ENCODE measurements at regions not wholly inside any gene's neighbourhood (a gene's known extent, or its start where the extent isn't known, plus 50 kb on each side); places are given as distances from the start of the nearest gene placed in this dataset.

DNA sequence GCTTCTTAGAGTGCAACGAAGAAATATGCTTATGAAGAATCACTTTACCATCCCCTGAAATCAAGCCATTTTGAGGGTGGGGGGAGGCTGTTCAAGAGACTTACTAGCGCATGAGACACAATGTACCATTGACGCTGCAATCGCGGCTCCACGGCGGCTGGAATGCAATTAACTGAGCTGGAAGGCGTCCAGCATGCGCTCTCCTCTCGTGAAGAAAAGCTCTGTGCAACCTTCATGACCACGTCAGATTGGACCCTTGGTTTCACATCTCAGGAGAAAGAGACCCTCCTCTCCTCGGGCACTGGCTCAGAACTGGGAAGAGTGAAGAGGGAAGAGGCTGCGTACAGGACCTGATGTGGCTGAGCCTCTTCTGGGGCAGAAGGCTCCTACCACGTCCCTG lies 138.5 kb upstream of the IRX2 start:
- TF ChIP-seq, protein P1, sequence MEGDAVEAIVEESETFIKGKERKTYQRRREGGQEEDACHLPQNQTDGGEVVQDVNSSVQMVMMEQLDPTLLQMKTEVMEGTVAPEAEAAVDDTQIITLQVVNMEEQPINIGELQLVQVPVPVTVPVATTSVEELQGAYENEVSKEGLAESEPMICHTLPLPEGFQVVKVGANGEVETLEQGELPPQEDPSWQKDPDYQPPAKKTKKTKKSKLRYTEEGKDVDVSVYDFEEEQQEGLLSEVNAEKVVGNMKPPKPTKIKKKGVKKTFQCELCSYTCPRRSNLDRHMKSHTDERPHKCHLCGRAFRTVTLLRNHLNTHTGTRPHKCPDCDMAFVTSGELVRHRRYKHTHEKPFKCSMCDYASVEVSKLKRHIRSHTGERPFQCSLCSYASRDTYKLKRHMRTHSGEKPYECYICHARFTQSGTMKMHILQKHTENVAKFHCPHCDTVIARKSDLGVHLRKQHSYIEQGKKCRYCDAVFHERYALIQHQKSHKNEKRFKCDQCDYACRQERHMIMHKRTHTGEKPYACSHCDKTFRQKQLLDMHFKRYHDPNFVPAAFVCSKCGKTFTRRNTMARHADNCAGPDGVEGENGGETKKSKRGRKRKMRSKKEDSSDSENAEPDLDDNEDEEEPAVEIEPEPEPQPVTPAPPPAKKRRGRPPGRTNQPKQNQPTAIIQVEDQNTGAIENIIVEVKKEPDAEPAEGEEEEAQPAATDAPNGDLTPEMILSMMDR (IDR thresholded peaks at IDR 0.05) = no peak

DNA sequence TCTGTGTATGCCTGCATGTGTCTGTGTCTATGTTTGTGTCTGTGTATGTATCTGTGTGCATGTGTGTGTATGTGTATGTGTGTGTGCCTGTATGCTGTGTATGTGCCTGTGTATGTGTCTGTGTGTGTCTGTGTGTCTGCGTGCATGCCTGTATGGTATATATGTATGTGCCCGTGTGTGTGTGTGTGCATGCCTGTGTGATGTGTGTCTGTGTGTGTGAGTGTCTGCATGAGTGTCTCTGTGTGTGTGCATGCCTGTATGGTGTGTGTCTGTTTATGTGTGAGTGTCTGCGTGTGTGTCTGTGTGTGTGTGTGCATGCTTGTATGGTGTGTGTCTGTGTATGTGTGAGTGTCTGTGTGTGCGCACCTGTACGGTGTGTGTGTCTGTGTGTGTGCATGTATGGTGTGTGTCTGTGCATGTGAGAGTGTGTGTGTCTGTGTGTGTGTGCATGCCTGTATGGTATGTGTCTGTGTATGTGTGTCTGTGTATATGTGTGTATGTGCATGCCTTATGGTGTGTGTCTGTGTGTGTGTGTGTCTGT lies 137.1 kb upstream of the IRX2 start:
- TF ChIP-seq, protein P1 (IDR thresholded peaks at IDR 0.05) = no peak

DNA sequence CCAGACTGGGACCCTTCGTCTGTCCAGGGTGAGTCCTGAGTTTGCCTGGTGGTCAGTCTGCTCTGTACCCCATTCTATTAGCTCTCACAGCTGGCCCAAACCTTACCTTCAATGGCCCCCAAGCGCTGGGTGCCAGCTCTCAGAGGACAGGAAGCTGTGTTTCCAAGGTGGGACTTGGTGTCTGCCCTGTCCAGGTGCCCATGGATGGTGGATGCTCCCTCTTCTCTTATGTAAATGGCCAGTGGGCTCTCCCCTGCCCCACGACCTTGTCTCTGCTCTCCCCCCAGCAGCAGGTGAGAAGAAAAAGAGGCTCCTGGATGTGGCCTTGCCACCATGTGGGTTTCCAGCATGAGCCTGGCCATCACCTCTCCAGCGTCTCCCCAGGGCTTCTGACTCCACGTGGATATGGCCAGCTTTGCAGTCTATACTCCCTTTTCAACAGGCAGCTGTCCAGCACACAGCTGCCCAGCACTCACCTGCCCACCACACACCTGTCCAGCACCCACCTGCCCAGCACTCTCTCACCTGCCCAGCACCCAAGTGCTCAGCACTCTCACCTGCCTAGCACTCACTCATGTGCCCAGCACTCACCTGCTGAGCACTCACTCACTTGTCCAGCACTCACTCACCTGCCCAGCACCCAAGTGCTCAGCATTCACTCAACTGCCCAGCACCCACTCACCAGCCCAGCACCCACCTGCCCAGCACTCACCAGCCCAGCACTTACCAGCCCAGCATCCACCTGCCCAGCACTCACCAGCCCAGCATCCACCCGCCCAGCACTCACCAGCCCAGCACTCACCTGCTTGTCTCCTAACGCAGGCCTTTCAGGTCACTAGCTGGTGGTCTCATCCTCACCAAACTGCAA lies 136.2 kb upstream of the IRX2 start:
- TF ChIP-seq, protein P1 (IDR thresholded peaks at IDR 0.05) = no peak

DNA sequence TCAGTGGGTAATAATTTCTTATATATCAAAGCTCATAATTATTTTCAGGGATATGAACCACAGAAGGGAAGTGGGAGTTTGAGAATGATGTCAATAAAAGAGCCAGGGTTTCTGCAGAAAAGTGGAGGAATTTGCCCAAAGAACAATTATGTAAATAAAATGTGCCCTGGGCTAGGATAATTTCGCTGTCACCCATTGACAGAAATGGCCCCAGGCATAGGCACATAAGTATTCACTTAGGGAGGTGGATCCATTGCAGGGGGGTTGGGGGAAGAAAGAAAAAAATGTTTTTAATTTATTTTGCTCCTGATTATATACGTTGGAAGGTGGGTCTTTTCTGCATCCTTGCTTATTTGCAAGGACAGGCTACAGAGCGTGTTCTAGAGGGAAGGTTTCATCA lies 135.1 kb upstream of the IRX2 start:
- TF ChIP-seq, protein P1 (IDR thresholded peaks at IDR 0.05) = no peak

DNA sequence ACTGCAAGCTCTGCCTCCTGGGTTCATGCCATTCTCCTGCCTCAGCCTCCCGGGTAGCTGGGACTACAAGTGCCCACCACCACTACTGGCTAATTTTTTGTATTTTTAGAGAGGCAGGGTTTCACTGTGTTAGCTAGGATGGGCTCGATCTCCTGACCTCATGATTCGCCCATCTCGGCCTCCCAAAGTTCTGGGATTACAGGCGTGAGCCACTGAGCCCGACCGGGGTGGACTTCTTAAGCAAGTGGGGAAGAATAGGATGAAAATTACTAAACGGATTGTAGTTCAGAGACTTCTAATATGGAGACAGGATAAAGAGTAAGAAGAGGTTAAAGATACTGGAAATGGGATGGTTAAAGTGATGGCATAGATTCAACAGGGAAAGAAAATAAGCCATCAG lies 132.3 kb upstream of the IRX2 start:
- TF ChIP-seq, protein P1 (IDR thresholded peaks at IDR 0.05) = no peak

DNA sequence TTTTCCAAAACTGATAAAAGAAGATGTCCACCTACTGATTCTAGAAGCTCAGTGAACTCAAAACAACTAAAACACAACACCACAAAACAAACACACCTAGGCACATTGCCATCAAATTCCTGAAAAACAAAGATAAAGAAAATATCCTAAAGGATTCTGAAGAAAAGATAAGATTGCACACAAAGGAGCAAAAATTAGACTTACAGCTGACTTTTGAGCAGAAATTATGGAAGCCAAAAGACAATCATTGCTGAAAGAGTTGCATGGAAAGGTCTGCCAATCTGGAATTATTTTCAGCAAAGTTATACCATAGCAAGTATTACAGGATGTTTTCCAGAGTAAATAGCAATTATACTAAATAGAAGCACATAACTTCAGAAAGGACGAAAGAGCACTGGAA lies 128.2 kb upstream of the IRX2 start:
- TF ChIP-seq, protein P1 (IDR thresholded peaks at IDR 0.05) = no peak

DNA sequence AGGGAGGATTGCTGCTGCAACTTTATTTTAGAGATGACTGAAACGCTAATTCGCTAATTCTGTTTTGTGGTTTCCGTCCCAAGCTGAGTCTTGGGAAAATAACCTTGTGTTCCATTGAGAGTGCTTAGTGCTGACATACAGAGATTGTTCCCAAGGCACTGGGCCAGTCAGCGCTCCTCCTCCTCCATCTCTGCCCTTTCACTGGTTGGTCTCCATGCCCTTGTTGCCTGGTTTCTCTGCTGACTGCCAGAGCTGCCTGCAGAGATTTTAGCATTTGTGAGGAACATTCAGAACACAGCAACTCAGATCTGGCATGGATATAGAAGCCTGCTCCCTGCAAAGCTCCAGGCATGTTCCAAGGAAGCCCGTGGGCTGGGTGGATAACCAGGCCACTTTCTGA lies 126.0 kb upstream of the IRX2 start:
- TF ChIP-seq, protein P1 (IDR thresholded peaks at IDR 0.05) = no peak

Data from LNCAP (cell line).